Activated T-helper 1 cell treated with anti-CD3 and anti-CD28 coated beads, Interleukin-12 subunit alpha, Interleukin-12 subunit beta, Interleukin-2, Interleukin-4 antibody, amounts not matched to agents 30 ng/mL and 10 ng/mL and 1 ng/mL, durations not matched to agents 14 hours and 24 hours and 36 hours (primary cell): ENCODE measurements at regions not wholly inside any gene's neighbourhood (a gene's known extent, or its start where the extent isn't known, plus 50 kb on each side); places are given as distances from the start of the nearest gene placed in this dataset.

ENCODE experiments used
- DNase-seq: peaks from one replicate; pipeline ENCODE4 v3.0.0; 2021; ENCODE audit warnings: low spot score
- H3K27ac Mint-ChIP-seq: one replicate; pipeline ENCODE4 v1.8.0; 2021; ENCODE audit warnings: mild to moderate bottlenecking, mixed read lengths
- H3K27me3 Mint-ChIP-seq: one replicate; pipeline ENCODE4 v1.8.0; 2022; ENCODE audit warnings: mild to moderate bottlenecking, moderate library complexity, mixed read lengths; ENCODE audit not compliant: insufficient read depth
- H3K36me3 Mint-ChIP-seq: one replicate; pipeline ENCODE4 v1.8.0; 2021; ENCODE audit warnings: low read depth, mixed read lengths
- H3K4me1 Mint-ChIP-seq: one replicate; pipeline ENCODE4 v1.8.0; 2021; ENCODE audit warnings: low read depth, mixed read lengths
- H3K4me3 Mint-ChIP-seq: one replicate; pipeline ENCODE4 v1.8.0; 2021; ENCODE audit warnings: mild to moderate bottlenecking, moderate library complexity, mixed read lengths
- H3K9me3 Mint-ChIP-seq: one replicate; pipeline ENCODE4 v1.8.0; 2021; ENCODE audit warnings: mixed read lengths
- intact Hi-C: fragments of 100-400 bp; cut with micrococcal nuclease; formaldehyde crosslinking; loops from one replicate; pipeline ENCODE4 v1.15.1; 2024

GRCh38 chr6:147826698-147827097 is 318.2 kb downstream of the SAMD5 start:
- H3K36me3 Mint-ChIP-seq: no peaks in the 10 kb centered on the region
- no peak overlapping the region for H3K4me3 Mint-ChIP-seq
- no peaks in the 10 kb centered on the region for H3K4me1 Mint-ChIP-seq
- no peaks in the 10 kb centered on the region for H3K27me3 Mint-ChIP-seq
- H3K9me3 Mint-ChIP-seq: no peaks in the 10 kb centered on the region
- intact Hi-C loops: no loop called here
- DNase-seq: no peak
- no peak overlapping the region for H3K27ac Mint-ChIP-seq

GRCh38 chr6:147829418-147829817 is 320.9 kb downstream of the SAMD5 start:
- Mint-ChIP-seq H3K4me1 (no peaks in the 10 kb centered on the region), H3K9me3 (no peaks in the 10 kb centered on the region), H3K27ac (no peak overlapping the region), H3K36me3 (no peaks in the 10 kb centered on the region), H3K27me3 (no peaks in the 10 kb centered on the region), H3K4me3 (no peak overlapping the region)
- intact Hi-C loops: no loop called here
- DNase-seq: no peak

- no peaks in the 10 kb centered on the region for H3K9me3 Mint-ChIP-seq
- H3K4me1 Mint-ChIP-seq: no peaks in the 10 kb centered on the region
- intact Hi-C loops: no loop called here
- DNase-seq: no peak
- H3K36me3 Mint-ChIP-seq: no peaks in the 10 kb centered on the region
- no peak overlapping the region for H3K4me3 Mint-ChIP-seq
- H3K27me3 Mint-ChIP-seq: no peaks in the 10 kb centered on the region
- H3K27ac Mint-ChIP-seq: no peak overlapping the region
These were observed 321.3 kb downstream of the SAMD5 start for GRCh38 chr6:147829835-147830234.

- H3K27me3 Mint-ChIP-seq: no peaks in the 10 kb centered on the region
- intact Hi-C loops: no loop called here
- no peak for DNase-seq
These were observed 322.9 kb downstream of the SAMD5 start for GRCh38 chr6:147831356-147831755.

GRCh38 chr6:147833607-147834006 is 325.1 kb downstream of the SAMD5 start:
- no peak for DNase-seq
- H3K27me3 Mint-ChIP-seq: no peaks in the 10 kb centered on the region
- no peaks in the 10 kb centered on the region for H3K4me1 Mint-ChIP-seq
- H3K36me3 Mint-ChIP-seq: no peaks in the 10 kb centered on the region
- H3K4me3 Mint-ChIP-seq: no peak overlapping the region
- no peak overlapping the region for H3K27ac Mint-ChIP-seq
- intact Hi-C loops: no loop called here
- no peaks in the 10 kb centered on the region for H3K9me3 Mint-ChIP-seq

More at GRCh38 chr6:147831356-147831755, 322.9 kb downstream of the SAMD5 start:
- no peak overlapping the region for H3K4me3 Mint-ChIP-seq
- H3K27ac Mint-ChIP-seq: no peak overlapping the region
- no peaks in the 10 kb centered on the region for H3K9me3 Mint-ChIP-seq
- H3K4me1 Mint-ChIP-seq: no peaks in the 10 kb centered on the region
- no peaks in the 10 kb centered on the region for H3K36me3 Mint-ChIP-seq

GRCh38 chr6:147834084-147834776 is 325.7 kb downstream of the SAMD5 start:
- Mint-ChIP-seq H3K27ac (no peak overlapping the region), H3K4me1 (no peaks in the 10 kb centered on the region), H3K27me3 (no peaks in the 10 kb centered on the region), H3K36me3 (no peaks in the 10 kb centered on the region), H3K9me3 (no peaks in the 10 kb centered on the region), H3K4me3 (no peak overlapping the region)
- intact Hi-C loops: no loop called here
- no peak for DNase-seq

GRCh38 chr6:147837540-147837939 is 329.1 kb downstream of the SAMD5 start:
- Mint-ChIP-seq H3K4me3 (no peak overlapping the region), H3K27ac (no peak overlapping the region), H3K36me3 (no peaks in the 10 kb centered on the region), H3K9me3 (no peaks in the 10 kb centered on the region), H3K27me3 (no peaks in the 10 kb centered on the region), H3K4me1 (no peaks in the 10 kb centered on the region)
- intact Hi-C loops: no loop called here
- DNase-seq: no peak

GRCh38 chr6:147839708-147840610 is 331.5 kb downstream of the SAMD5 start:
- Mint-ChIP-seq H3K36me3 (no peaks in the 10 kb centered on the region), H3K9me3 (no peaks in the 10 kb centered on the region), H3K4me1 (no peaks in the 10 kb centered on the region), H3K27me3 (no peaks in the 10 kb centered on the region), H3K27ac (no peak overlapping the region), H3K4me3 (no peak overlapping the region)
- no peak for DNase-seq
- intact Hi-C loops: no loop called here

- no peak for DNase-seq
- H3K9me3 Mint-ChIP-seq: no peaks in the 10 kb centered on the region
- H3K27me3 Mint-ChIP-seq: no peaks in the 10 kb centered on the region
- no peak overlapping the region for H3K4me3 Mint-ChIP-seq
- intact Hi-C loops: no loop called here
- no peaks in the 10 kb centered on the region for H3K4me1 Mint-ChIP-seq
- H3K36me3 Mint-ChIP-seq: no peaks in the 10 kb centered on the region
- H3K27ac Mint-ChIP-seq: no peak overlapping the region
These were observed 333.2 kb downstream of the SAMD5 start for GRCh38 chr6:147841547-147842148.

GRCh38 chr6:147849401-147850330 is 341.2 kb downstream of the SAMD5 start:
- Mint-ChIP-seq H3K27ac (no peak overlapping the region), H3K27me3 (no peaks in the 10 kb centered on the region), H3K4me3 (no peak overlapping the region), H3K36me3 (no peaks in the 10 kb centered on the region), H3K4me1 (no peaks in the 10 kb centered on the region), H3K9me3 (no peaks in the 10 kb centered on the region)
- DNase-seq: no peak
- intact Hi-C loops: no loop called here

GRCh38 chr6:147852772-147853171 is 344.3 kb downstream of the SAMD5 start:
- Mint-ChIP-seq H3K27me3 (no peaks in the 10 kb centered on the region), H3K36me3 (no peaks in the 10 kb centered on the region), H3K9me3 (no peaks in the 10 kb centered on the region), H3K4me1 (no peaks in the 10 kb centered on the region), H3K27ac (no peak overlapping the region), H3K4me3 (no peak overlapping the region)
- DNase-seq: no peak
- intact Hi-C loops: no loop called here

- no peaks in the 10 kb centered on the region for H3K27me3 Mint-ChIP-seq
- H3K27ac Mint-ChIP-seq: no peak overlapping the region
- DNase-seq: no peak
- intact Hi-C loops: no loop called here
- H3K4me1 Mint-ChIP-seq: no peaks in the 10 kb centered on the region
- H3K9me3 Mint-ChIP-seq: no peaks in the 10 kb centered on the region
- no peak overlapping the region for H3K4me3 Mint-ChIP-seq
- H3K36me3 Mint-ChIP-seq: no peaks in the 10 kb centered on the region
These were observed 345.1 kb downstream of the SAMD5 start for GRCh38 chr6:147853574-147853973.
